Fibroblast of the aortic adventitia (primary cell): ENCODE measurements at regions not wholly inside any gene's neighbourhood (a gene's known extent, or its start where the extent isn't known, plus 50 kb on each side); places are given as distances from the start of the nearest gene placed in this dataset.

Source experiments
- DNase-seq: peaks from one replicate; pipeline ENCODE4 v3.0.0-alpha.2; 2010; ENCODE audit warnings: low read depth
- H3K4me3 ChIP-seq: 2 replicates; pipeline ENCODE4 v1.5.1; 2011; ENCODE audit warnings: low read depth, mild to moderate bottlenecking, control low read depth, low read length, moderate library complexity
- CTCF ChIP-seq: IDR thresholded peaks from 2 replicates; pipeline ENCODE4 v1.5.1; 2011; ENCODE audit warnings: mild to moderate bottlenecking, low read length, control low read depth, inconsistent platforms; ENCODE audit not compliant: insufficient read depth

- DNase-seq: no peak
- no peak for TF ChIP-seq CTCF
- no peak overlapping the region for H3K4me3 ChIP-seq
Observed at GRCh38 chr11:116544721-116545120, 228.1 kb downstream of the BUD13 start.

- H3K4me3 ChIP-seq: no peak overlapping the region
- TF ChIP-seq CTCF: no peak
- no peak for DNase-seq
Observed at GRCh38 chr11:116543911-116544475, 228.8 kb downstream of the BUD13 start.

DNA sequence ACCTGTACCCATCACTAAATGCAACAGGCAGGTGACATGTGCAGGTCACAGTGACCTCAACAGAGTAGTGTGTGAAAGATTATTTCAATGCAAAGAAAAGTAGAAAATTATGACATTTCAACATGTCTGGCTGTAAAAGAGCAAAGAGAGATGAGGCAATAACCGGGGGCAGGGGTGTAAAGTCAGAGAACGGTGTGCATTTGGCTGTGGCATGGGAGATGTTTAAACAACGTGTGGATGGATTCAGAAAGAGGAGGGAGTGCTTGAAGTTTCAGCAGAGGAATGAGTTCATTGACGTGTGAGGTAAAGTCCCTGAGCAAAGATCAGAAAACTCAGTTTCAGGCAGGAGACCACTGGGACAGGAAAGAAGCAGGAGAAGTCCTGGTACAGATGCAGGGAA, 229.7 kb downstream of the BUD13 start:
- TF ChIP-seq CTCF: no peak
- no peak overlapping the region for H3K4me3 ChIP-seq
- no peak for DNase-seq

DNA sequence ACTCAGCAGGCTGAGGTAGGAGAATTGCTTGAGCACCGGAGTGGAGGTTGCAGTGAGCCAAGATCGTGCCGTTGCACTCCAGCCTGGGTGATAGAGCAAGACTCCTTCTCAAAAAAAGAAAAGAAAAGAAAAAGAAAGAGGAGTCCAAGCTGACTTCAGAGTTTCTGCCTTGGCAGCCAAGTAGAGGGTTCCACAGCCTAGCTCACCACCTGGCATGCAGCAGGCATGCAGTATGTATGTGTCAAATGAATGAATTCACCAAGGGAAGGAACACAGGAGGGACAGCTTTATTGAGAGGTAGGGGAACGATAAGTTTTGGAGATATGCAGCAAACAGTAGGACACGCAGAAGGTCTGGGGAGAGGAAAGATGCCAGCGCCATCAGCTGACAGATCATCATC, 230.4 kb downstream of the BUD13 start:
- no peak for TF ChIP-seq CTCF
- no peak overlapping the region for H3K4me3 ChIP-seq
- no peak for DNase-seq

DNA sequence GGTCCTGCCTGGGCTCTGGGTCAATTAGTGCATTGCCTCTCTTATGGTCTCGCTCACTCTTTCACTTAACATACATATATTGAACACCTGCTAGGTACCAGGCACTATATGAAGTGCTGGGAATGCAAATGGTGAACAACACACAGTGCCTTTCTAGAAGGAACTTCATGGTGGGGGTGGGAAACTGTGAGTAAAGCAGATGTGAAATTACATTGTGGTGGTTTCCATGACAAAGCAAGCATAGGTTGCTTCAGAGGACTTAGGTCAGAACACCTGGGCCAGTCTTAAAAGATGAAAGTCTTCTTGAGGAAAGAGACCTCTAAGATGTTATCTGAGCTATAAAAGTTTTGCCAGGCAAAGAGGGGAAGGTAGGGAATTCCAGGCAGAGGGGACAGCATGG, 231.3 kb downstream of the BUD13 start:
- no peak for TF ChIP-seq CTCF
- DNase-seq: no peak
- H3K4me3 ChIP-seq: no peak overlapping the region

DNA sequence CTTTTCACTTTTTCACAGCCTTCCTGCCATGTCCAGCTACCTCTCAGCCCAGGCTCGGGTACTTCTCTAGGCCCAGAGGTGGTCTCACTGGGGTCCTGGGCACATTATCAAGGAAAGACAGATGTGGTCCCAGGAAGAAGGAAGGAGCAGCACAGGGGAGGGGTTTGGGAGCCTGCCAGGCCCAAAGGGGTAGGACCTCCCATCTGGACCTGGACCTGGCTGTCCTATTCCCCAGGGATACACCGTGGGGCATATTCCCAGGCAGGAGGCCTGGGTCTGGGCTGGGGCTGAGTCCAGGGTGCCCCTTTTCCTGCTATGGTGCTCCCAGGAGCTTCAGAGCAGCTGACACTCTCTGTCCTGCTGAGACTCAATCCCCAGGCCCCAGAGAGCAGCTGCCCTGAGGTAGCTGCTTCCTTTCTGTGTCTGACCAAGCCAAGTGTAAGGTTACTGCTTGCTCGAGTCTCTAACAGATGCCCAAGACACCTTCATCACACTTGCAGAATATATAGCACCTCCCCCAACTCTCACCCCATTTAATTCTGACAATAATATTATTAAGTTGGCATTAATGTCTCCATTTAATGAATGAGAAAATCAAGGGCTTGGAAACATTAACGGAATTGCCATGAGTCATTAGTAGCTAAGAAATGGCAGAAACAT, 232.0 kb downstream of the BUD13 start:
- DNase-seq: no peak
- no peak for TF ChIP-seq CTCF
- H3K4me3 ChIP-seq: no peak overlapping the region

GRCh38 chr11:116539836-116540418, 232.9 kb downstream of the BUD13 start:
- DNase-seq: no peak
- TF ChIP-seq CTCF: no peak
- no peak overlapping the region for H3K4me3 ChIP-seq
